ENCODE measurements at regions not wholly inside any gene's neighbourhood (a gene's known extent, or its start where the extent isn't known, plus 50 kb on each side); places are given as distances from the start of the nearest gene placed in this dataset.
A peak's percentile ranks its signal among the peaks of the same experiment; 100 is the strongest.
"Not testable (repeated sequence)": the region's sequence is repeated elsewhere in the genome, so short reads cannot be mapped to it uniquely, and the experiment has no call there.

GRCh38 chrX:109889289-109890006 lies 113.5 kb upstream of the TMEM164 start:
- no peak for DNase-seq (ENCODE audit: extremely low spot score, unreplicated experiment)
- H3K36me3 Mint-ChIP-seq (ENCODE audit: unreplicated experiment): no peaks in the 10 kb centered on the region
- peaks cover 34% of the 10 kb centered on the region for H3K27me3 Mint-ChIP-seq (ENCODE audit: unreplicated experiment)
- H3K4me3 Mint-ChIP-seq (ENCODE audit: unreplicated experiment): no peak overlapping the region
- no peaks in the 10 kb centered on the region for H3K9me3 Mint-ChIP-seq (ENCODE audit: unreplicated experiment)
- H3K4me1 Mint-ChIP-seq (ENCODE audit: unreplicated experiment): no peaks in the 10 kb centered on the region
- peak; percentile 51 for TF ChIP-seq CTCF (IDR thresholded peaks at IDR 0.05)
- H3K27ac Mint-ChIP-seq (ENCODE audit: unreplicated experiment): no peak overlapping the region

- peaks cover 36% of the 10 kb centered on the region for H3K27me3 Mint-ChIP-seq (ENCODE audit: unreplicated experiment)
- H3K4me1 Mint-ChIP-seq (ENCODE audit: unreplicated experiment): no peaks in the 10 kb centered on the region
- no peaks in the 10 kb centered on the region for H3K36me3 Mint-ChIP-seq (ENCODE audit: unreplicated experiment)
- H3K27ac Mint-ChIP-seq (ENCODE audit: unreplicated experiment): no peak overlapping the region
- no peak for DNase-seq (ENCODE audit: extremely low spot score, unreplicated experiment)
- no peaks in the 10 kb centered on the region for H3K9me3 Mint-ChIP-seq (ENCODE audit: unreplicated experiment)
- H3K4me3 Mint-ChIP-seq (ENCODE audit: unreplicated experiment): no peak overlapping the region
- no peak for TF ChIP-seq CTCF (IDR thresholded peaks at IDR 0.05)
Observed at GRCh38 chrX:109890300-109890699, 112.6 kb upstream of the TMEM164 start.

- Mint-ChIP-seq H3K4me1 (ENCODE audit: unreplicated experiment) (no peaks in the 10 kb centered on the region), H3K27ac (ENCODE audit: unreplicated experiment) (no peak overlapping the region), H3K9me3 (ENCODE audit: unreplicated experiment) (no peaks in the 10 kb centered on the region), H3K36me3 (ENCODE audit: unreplicated experiment) (no peaks in the 10 kb centered on the region), H3K4me3 (ENCODE audit: unreplicated experiment) (no peak overlapping the region), H3K27me3 (ENCODE audit: unreplicated experiment) (peaks cover 39% of the 10 kb centered on the region)
- DNase-seq (ENCODE audit: extremely low spot score, unreplicated experiment): peak; percentile 87
- peak; percentile 95 for TF ChIP-seq CTCF (IDR thresholded peaks at IDR 0.05)
Observed at GRCh38 chrX:109890910-109891502, 111.9 kb upstream of the TMEM164 start.

GRCh38 chrX:109896024-109896423 lies 106.9 kb upstream of the TMEM164 start:
- H3K27me3 Mint-ChIP-seq (ENCODE audit: unreplicated experiment): peaks cover 47% of the 10 kb centered on the region
- H3K27ac Mint-ChIP-seq (ENCODE audit: unreplicated experiment); H3K36me3 Mint-ChIP-seq (ENCODE audit: unreplicated experiment); H3K4me3 Mint-ChIP-seq (ENCODE audit: unreplicated experiment); H3K9me3 Mint-ChIP-seq (ENCODE audit: unreplicated experiment); H3K4me1 Mint-ChIP-seq (ENCODE audit: unreplicated experiment); DNase-seq (ENCODE audit: extremely low spot score, unreplicated experiment): not testable (repeated sequence)

DNA sequence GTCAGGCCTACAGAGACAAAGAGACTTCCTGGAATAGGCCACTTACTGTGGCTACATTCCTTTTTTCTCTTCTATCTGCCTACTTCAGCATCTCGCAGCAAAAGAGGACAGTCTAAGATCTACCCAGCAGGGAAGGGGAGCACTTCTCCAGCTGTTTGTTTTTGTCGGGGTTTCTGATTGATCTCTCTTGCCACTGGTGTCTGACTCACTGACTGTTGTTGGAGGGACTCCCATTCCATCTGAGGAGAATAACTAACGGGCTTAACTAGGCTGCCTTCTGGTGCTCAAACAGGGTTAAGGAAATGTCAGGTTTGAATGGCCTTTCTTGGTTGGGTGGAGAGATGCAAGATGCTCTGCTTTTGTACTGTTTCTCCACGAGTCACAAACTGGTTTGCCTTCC lies 100.2 kb upstream of the TMEM164 start:
- no peak for TF ChIP-seq CTCF (IDR thresholded peaks at IDR 0.05)
- DNase-seq (ENCODE audit: extremely low spot score, unreplicated experiment): no peak

More for the DNA sequence above, 100.2 kb upstream of the TMEM164 start:
- H3K4me3 Mint-ChIP-seq (ENCODE audit: unreplicated experiment): no peak overlapping the region
- H3K27me3 Mint-ChIP-seq (ENCODE audit: unreplicated experiment): peaks cover 69% of the 10 kb centered on the region
- no peaks in the 10 kb centered on the region for H3K4me1 Mint-ChIP-seq (ENCODE audit: unreplicated experiment)
- peaks cover 10% of the 10 kb centered on the region for H3K9me3 Mint-ChIP-seq (ENCODE audit: unreplicated experiment)
- H3K36me3 Mint-ChIP-seq (ENCODE audit: unreplicated experiment): no peaks in the 10 kb centered on the region
- H3K27ac Mint-ChIP-seq (ENCODE audit: unreplicated experiment): no peak overlapping the region

Data from osteocyte (in vitro differentiated cells).